GM11168 (cell line): ENCODE measurements at regions not wholly inside any gene's neighbourhood (a gene's known extent, or its start where the extent isn't known, plus 50 kb on each side); places are given as distances from the start of the nearest gene placed in this dataset.

Experiments used
- in situ Hi-C: fragments of 300-500 bp; cut with MboI; formaldehyde crosslinking; loops from one replicate; pipeline ENCODE4 v1.12.0; 2022; ENCODE audit warnings: low sequenced_read_pairs; ENCODE audit not compliant: unreplicated experiment

GRCh38 chrX:20410540-20410939, 143.8 kb upstream of the RPS6KA3 start:
- in situ Hi-C loops, result no loop called here

GRCh38 chrX:20409991-20410390, 143.3 kb upstream of the RPS6KA3 start:
- in situ Hi-C loops, result no loop called here

- in situ Hi-C loops, result no loop called here
These were observed 136.2 kb upstream of the RPS6KA3 start for GRCh38 chrX:20402956-20403355.

- in situ Hi-C loops, result no loop called here
These were observed 133.2 kb upstream of the RPS6KA3 start for GRCh38 chrX:20399728-20400414.

- in situ Hi-C loops, result no loop called here
These were observed 130.9 kb upstream of the RPS6KA3 start for GRCh38 chrX:20397587-20397986.

GRCh38 chrX:20394451-20394850, 127.7 kb upstream of the RPS6KA3 start:
- in situ Hi-C loops, result no loop called here

- in situ Hi-C loops, result no loop called here
These were observed 127.2 kb upstream of the RPS6KA3 start for GRCh38 chrX:20393944-20394343.

- in situ Hi-C loops, result no loop called here
These were observed 121.9 kb upstream of the RPS6KA3 start for GRCh38 chrX:20388594-20388993.

GRCh38 chrX:20383477-20383876, 116.8 kb upstream of the RPS6KA3 start:
- in situ Hi-C loops, result no loop called here

GRCh38 chrX:20382518-20383297, 116.0 kb upstream of the RPS6KA3 start:
- in situ Hi-C loops, result no loop called here

- in situ Hi-C loops, result no loop called here
These were observed 115.4 kb upstream of the RPS6KA3 start for GRCh38 chrX:20382082-20382481.

- in situ Hi-C loops, result no loop called here
These were observed 111.7 kb upstream of the RPS6KA3 start for GRCh38 chrX:20378233-20378920.

GRCh38 chrX:20374900-20375438, 108.3 kb upstream of the RPS6KA3 start:
- in situ Hi-C loops, result no loop called here

- in situ Hi-C loops, result no loop called here
These were observed 107.7 kb upstream of the RPS6KA3 start for GRCh38 chrX:20374450-20374849.

- in situ Hi-C loops, result no loop called here
These were observed 106.4 kb upstream of the RPS6KA3 start for GRCh38 chrX:20373063-20373462.

- in situ Hi-C loops, result no loop called here
These were observed 105.8 kb upstream of the RPS6KA3 start for GRCh38 chrX:20372533-20372932.

- in situ Hi-C loops, result no loop called here
These were observed 102.8 kb upstream of the RPS6KA3 start for GRCh38 chrX:20369468-20369867.

GRCh38 chrX:20364238-20364637, 97.5 kb upstream of the RPS6KA3 start:
- in situ Hi-C loops, result no loop called here

GRCh38 chrX:20363275-20363674, 96.6 kb upstream of the RPS6KA3 start:
- in situ Hi-C loops, result no loop called here

GRCh38 chrX:20362268-20363267, 95.9 kb upstream of the RPS6KA3 start:
- in situ Hi-C loops, result no loop called here
